HG02938 (cell line): ENCODE measurements at regions not wholly inside any gene's neighbourhood (a gene's known extent, or its start where the extent isn't known, plus 50 kb on each side); places are given as distances from the start of the nearest gene placed in this dataset.

ENCODE experiments used
- ATAC-seq: cut with Tn5 transposase; IDR thresholded peaks from one replicate; pipeline ENCODE4 v1.9.1; 2021; ENCODE audit warnings: mild to moderate bottlenecking, moderate library complexity; ENCODE audit not compliant: unreplicated experiment

- ATAC-seq: no peak
Observed at GRCh38 chr13:59546178-59546577, 617.5 kb downstream of the DIAPH3 start.

GRCh38 chr13:59547950-59548349 is 615.8 kb downstream of the DIAPH3 start:
- ATAC-seq: no peak

GRCh38 chr13:59562924-59563323 is 600.8 kb downstream of the DIAPH3 start:
- no peak for ATAC-seq

- no peak for ATAC-seq
Observed at GRCh38 chr13:59566561-59566960, 597.2 kb downstream of the DIAPH3 start.

- ATAC-seq: no peak
Observed at GRCh38 chr13:59568306-59568705, 595.4 kb downstream of the DIAPH3 start.

GRCh38 chr13:59570204-59570603 is 593.5 kb downstream of the DIAPH3 start:
- ATAC-seq: no peak

GRCh38 chr13:59584101-59584500 is 579.6 kb downstream of the DIAPH3 start:
- no peak for ATAC-seq

GRCh38 chr13:59584761-59585670 is 578.7 kb downstream of the DIAPH3 start:
- no peak for ATAC-seq

GRCh38 chr13:59587030-59587429 is 576.7 kb downstream of the DIAPH3 start:
- ATAC-seq: no peak

GRCh38 chr13:59587971-59588716 is 575.6 kb downstream of the DIAPH3 start:
- no peak for ATAC-seq

GRCh38 chr13:59588717-59589067 is 575.0 kb downstream of the DIAPH3 start:
- no peak for ATAC-seq

- no peak for ATAC-seq
Observed at GRCh38 chr13:59601993-59602392, 561.7 kb downstream of the DIAPH3 start.

- no peak for ATAC-seq
Observed at GRCh38 chr13:59603646-59604045, 560.1 kb downstream of the DIAPH3 start.

GRCh38 chr13:59607172-59607571 is 556.6 kb downstream of the DIAPH3 start:
- ATAC-seq: no peak

- no peak for ATAC-seq
Observed at GRCh38 chr13:59607780-59608233, 555.9 kb downstream of the DIAPH3 start.

GRCh38 chr13:59609421-59609820 is 554.3 kb downstream of the DIAPH3 start:
- no peak for ATAC-seq
